Hepatic stellate cell (primary cell): ENCODE measurements at regions not wholly inside any gene's neighbourhood (a gene's known extent, or its start where the extent isn't known, plus 50 kb on each side); places are given as distances from the start of the nearest gene placed in this dataset.
"Not testable (repeated sequence)": the region's sequence is repeated elsewhere in the genome, so short reads cannot be mapped to it uniquely, and the experiment has no call there.

Experiments
- DNase-seq: peaks from one replicate; pipeline ENCODE4 v3.0.0; 2011; ENCODE audit warnings: low spot score

- no peak for DNase-seq
These were observed 232.6 kb downstream of the VRK1 start for GRCh38 chr14:97029800-97030199.

GRCh38 chr14:97031530-97031929, 234.3 kb downstream of the VRK1 start:
- DNase-seq = no peak

GRCh38 chr14:97033556-97034081, 236.4 kb downstream of the VRK1 start:
- no peak for DNase-seq

DNA sequence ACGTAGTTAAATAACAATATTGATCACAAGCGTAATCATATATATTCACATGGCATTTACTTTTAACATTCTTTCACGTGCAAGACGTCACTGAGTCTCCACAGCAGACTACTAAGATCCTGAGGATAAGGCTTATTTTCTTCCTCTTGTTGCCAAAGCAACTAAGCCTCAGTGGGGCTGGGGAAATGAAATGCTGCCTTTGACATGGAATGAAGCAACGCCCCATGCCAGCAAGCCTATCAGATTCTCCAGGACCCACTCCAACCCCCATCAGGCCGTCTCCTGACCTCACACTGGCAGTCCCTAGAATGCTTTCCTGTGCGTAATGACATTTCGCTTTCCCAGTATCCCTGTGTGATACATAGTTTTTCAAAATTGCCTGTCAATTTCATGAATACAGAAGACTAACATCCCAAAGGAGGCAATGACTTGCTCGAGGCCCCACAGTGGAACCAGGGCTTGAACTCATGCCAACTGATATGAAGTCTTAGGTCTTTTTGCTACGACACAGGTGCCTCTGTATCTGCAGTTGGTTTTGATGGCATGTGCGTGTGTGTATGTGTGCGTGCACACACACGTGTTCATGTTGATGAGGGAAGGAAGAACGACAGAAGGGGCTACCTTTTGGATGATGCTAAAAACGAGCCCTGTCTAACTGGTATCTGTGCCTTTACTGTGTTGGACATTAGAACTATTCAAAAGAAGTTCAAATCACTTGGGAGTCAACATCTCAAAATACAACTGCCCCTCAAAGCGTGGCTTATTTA, 239.1 kb downstream of the VRK1 start:
- no peak for DNase-seq

DNA sequence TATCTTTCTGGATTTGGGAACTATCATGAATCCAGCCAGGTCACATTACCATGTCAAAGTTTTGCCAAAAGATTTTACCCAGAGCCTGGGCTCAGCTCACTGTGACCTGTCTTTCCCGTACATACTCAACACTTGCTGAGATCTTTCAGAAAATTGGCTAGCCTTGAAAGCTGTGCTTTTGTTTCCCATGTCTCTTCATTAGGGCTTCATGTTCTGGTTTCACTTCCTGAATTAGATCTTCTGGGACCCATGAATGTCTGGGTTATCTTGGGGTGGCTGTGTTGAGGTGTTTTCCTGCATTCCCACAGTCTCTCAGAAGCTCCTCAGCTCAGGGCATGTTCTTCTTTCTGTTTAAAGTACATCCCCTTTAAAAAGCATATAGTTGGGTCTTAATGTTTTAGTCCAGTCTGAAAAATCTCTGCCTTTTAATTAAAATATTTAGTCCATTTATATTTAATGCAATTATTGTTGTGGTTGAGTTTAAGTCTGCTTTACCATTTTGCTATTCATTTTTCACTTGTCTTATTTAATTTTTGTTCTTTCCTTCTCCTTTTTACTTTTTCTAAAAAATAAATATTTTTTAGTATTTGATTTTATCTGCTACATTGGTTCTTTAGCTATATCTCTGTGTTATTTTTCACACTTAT, 242.7 kb downstream of the VRK1 start:
- DNase-seq = no peak

GRCh38 chr14:97046967-97047366, 249.8 kb downstream of the VRK1 start:
- DNase-seq = no peak

- no peak for DNase-seq
These were observed 254.8 kb downstream of the VRK1 start for GRCh38 chr14:97052001-97052400.

DNA sequence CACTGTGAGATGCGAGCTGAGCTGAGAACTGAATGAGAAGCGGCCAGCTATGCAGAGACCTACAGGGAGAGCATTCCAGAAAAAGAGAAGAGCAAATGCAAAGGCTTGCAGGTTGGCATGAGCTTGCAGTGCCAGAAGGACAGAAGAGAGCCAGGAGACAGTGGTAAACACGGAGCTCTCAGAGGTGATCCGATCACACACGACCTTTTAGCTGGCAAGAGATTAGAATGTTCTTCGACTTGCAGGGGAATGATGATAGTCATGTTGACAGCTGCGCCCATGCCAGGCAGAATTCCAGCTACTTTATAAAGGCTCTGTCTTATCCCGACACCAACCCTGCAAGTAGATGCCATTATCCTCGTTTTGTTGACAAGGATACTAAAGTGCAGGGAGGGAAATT, 256.8 kb downstream of the VRK1 start:
- no peak for DNase-seq

- no peak for DNase-seq
These were observed 258.2 kb downstream of the VRK1 start for GRCh38 chr14:97055355-97055754.

- no peak for DNase-seq
These were observed 258.9 kb downstream of the VRK1 start for GRCh38 chr14:97056086-97056485.

DNA sequence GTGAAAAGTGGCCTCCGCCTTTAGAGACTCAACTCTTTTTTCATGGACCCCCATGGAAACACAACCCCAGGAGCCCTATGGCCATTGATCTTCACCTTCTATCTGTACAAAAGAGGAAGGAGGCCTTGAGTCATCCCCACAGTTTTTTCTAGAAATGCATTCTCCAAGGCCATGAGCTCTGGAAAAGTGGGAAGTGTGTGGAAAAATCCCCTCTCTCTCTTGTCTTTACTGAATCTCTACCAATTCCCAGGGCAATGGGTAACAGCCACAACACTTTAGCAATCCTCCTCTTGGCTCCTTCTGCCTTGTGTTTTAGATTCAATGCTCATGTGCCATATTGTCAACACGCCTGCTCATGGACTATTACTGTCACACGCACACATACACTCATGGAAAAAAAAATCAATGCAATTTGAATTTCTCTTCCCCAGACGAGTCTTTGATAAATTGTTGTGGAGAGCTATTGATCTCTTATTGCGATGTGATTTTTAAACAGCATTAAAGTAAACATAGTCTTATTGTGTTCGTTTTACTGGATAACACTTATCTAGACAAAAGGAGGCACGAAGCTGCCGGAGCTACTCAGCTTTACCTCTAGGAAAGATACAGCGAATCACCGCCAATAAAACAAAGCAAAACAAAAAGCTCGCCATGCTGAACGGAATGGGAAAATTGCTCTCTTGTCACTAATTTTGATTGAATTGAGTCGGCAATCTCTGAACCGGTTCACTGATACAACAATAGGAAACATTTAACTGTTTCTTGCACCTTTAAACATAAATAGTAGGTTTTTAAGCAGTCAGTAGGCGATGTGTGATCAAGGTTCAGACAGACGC, 260.3 kb downstream of the VRK1 start:
- DNase-seq = no peak

- no peak for DNase-seq
These were observed 260.9 kb downstream of the VRK1 start for GRCh38 chr14:97058074-97058467.

GRCh38 chr14:97058589-97058988, 261.4 kb downstream of the VRK1 start:
- DNase-seq = no peak

DNA sequence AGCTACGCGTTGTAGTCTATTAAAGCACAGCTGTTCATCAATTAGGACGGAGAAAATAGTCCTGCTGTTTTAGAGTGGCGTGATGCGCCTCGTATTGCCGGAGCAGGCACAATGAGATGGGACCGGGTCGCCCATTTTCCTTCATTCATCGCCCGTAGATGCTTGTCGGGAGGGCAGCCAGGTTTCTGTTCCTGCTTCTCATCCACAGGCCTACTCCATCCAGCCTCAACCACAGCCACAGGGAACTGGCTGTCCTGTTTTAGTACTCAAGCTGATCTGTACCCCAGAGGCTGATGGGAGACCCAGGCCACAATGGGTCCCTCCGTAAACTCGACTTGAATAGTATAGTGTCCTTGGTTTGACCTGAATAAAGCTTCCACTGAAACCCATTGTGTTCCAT, 264.0 kb downstream of the VRK1 start:
- DNase-seq = no peak

- no peak for DNase-seq
These were observed 264.5 kb downstream of the VRK1 start for GRCh38 chr14:97061714-97062113.

DNA sequence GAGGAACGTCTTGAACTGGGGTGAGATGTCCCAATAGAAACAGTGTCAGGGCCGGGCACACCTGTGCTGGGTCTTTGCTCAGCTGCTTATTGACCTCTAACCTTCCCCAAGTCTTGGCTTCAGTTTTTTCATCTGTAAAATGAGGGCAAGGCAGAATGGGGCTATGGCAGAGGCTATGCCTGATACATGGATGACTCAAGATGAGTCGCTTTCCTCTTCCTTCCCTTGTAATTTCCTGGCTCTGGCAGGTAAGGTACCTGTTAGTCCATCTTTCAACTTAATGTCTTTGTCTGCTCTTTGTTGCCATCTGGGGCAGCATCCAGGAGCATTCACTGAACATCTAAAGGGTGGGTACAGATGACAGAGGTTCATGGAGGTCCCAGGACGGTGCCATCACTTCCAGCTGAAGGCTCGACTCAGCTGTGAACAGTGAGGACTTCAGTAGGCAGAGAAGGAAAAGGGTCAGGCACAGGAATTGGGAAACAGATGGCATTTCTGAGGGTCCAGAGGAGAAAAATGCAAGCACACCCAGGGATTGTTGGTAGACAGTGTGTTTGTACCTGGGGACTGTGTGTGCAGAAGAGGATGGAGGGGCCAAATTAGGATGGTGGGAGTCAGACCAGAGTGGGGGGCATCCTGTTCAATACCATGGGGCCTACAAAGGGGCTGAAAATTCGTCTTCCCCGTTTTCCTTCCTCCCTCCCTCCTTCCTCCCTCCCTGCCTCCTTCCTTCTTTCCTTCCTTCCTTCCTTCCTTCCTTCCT, 268.3 kb downstream of the VRK1 start:
- DNase-seq = no peak

- no peak for DNase-seq
These were observed 269.1 kb downstream of the VRK1 start for GRCh38 chr14:97066068-97066899.

DNA sequence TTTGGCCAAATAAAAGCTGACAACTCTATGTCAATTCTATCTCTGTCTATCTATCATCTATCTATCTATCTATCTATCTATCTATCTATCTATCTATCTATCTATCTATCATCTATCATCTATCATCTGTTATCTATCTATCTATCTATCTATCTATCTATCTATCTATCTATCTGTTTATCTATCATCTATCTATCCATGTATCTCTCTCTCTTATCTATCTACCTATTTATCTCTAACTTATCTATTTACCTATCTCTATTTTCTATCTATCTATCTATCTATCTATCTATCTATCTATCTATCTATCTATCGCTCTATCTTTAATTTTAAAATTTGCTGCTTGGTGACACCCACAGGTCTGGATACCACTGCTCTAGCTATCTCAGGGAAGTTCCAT, 271.1 kb downstream of the VRK1 start:
- not testable (repeated sequence) for DNase-seq

GRCh38 chr14:97070259-97070658, 273.1 kb downstream of the VRK1 start:
- no peak for DNase-seq

- no peak for DNase-seq
These were observed 274.0 kb downstream of the VRK1 start for GRCh38 chr14:97071177-97071576.

DNA sequence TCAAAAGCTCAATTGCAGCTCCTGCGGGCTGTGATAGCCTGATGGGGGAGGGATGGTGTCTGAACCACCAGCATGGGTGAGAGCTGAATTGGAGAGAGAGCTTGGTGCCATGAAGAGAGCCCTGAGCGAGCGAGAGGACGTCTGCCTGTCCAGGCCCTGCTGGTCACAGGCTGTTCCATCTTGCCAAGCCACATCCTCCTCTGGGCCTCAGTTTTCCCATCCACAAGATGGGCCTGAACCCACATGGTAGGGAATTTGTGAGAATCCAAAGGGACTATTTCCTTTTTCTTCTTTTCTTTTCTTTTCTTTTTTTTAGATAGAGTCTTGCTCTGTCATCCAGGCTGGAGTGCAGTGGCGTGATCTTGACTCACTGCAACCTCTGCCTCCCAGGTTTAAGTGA, 276.4 kb downstream of the VRK1 start:
- no peak for DNase-seq
